Liver (tissue), 8 donors: ENCODE measurements at regions not wholly inside any gene's neighbourhood (a gene's known extent, or its start where the extent isn't known, plus 50 kb on each side); places are given as distances from the start of the nearest gene placed in this dataset.

Source experiments
- DNase-seq: peaks from one replicate; pipeline ENCODE4 v3.0.0-alpha.2; 2017; ENCODE audit warnings: low spot score
- H3K27ac ChIP-seq, 2 donors: one replicate each; pipeline ENCODE4 v1.7.0; 2013; ENCODE audit warnings: inconsistent platforms in 2 of 2, low read length in 2 of 2, control low read depth in 1 of 2, low read depth in 1 of 2, mild to moderate bottlenecking in 1 of 2
- H3K27me3 ChIP-seq, 4 donors: one replicate each; pipeline versions ENCODE4 v1.6.1 to v1.7.0; 2013; ENCODE audit warnings: low read length in 3 of 4, inconsistent platforms in 1 of 4, mild to moderate bottlenecking in 1 of 4, moderate library complexity in 1 of 4; ENCODE audit not compliant: control insufficient read depth in 4 of 4, insufficient read depth in 4 of 4
- H3K36me3 ChIP-seq, 4 donors: one replicate each; pipeline versions ENCODE4 v1.6.1 to v1.7.0; 2013; ENCODE audit warnings: low read length in 3 of 4, mild to moderate bottlenecking in 3 of 4, low read depth in 1 of 4, moderate library complexity in 1 of 4; ENCODE audit not compliant: control insufficient read depth in 4 of 4, insufficient read depth in 3 of 4
- H3K4me1 ChIP-seq, 4 donors: one replicate each; pipeline versions ENCODE4 v1.6.1 to v1.7.0; 2013; ENCODE audit warnings: low read length in 3 of 4, mild to moderate bottlenecking in 3 of 4, moderate library complexity in 1 of 4; ENCODE audit not compliant: control insufficient read depth in 4 of 4, insufficient read depth in 4 of 4
- H3K4me3 ChIP-seq, 3 donors: one replicate each; pipeline versions ENCODE4 v1.6.1 to v1.7.0; 2013; ENCODE audit warnings: low read length in 3 of 3, control low read depth in 1 of 3, low read depth in 1 of 3, mild to moderate bottlenecking in 1 of 3
- H3K9ac ChIP-seq, 2 donors: one replicate each; pipeline ENCODE4 v1.7.0; 2013; ENCODE audit warnings: low read length in 2 of 2, mild to moderate bottlenecking in 2 of 2, moderate library complexity in 2 of 2, control low read depth in 1 of 2, low read depth in 1 of 2
- H3K9me3 ChIP-seq, 4 donors: one replicate each; pipeline versions ENCODE4 v1.6.1 to v1.7.0; 2013; ENCODE audit warnings: low read length in 3 of 4; ENCODE audit not compliant: control insufficient read depth in 4 of 4
- EGR1 ChIP-seq, 2 donors: IDR thresholded peaks; 2 replicates each; pipeline ENCODE4 v1.6.1; 2016 to 2018; ENCODE audit warnings: antibody characterized with exemption in 2 of 2, low read depth in 2 of 2
- FOXA1 ChIP-seq: IDR thresholded peaks from 2 replicates; pipeline ENCODE4 v1.6.1; 2016; ENCODE audit warnings: antibody characterized with exemption
- FOXA2 ChIP-seq: IDR thresholded peaks from 2 replicates; pipeline ENCODE4 v1.6.1; 2016; ENCODE audit warnings: antibody characterized with exemption
- HNF4A ChIP-seq, 2 donors: conservative IDR thresholded peaks; 2 replicates each; pipeline ENCODE4 v1.6.1; 2016; ENCODE audit warnings: antibody characterized with exemption in 2 of 2, mild to moderate bottlenecking in 2 of 2
- JUND ChIP-seq, 2 donors: IDR thresholded peaks; 2 replicates each; pipeline ENCODE4 v1.6.1; 2016; ENCODE audit warnings: antibody characterized with exemption in 2 of 2
- MAX ChIP-seq: IDR thresholded peaks from 2 replicates; pipeline ENCODE4 v1.6.1; 2016; ENCODE audit warnings: antibody characterized with exemption
- RAD21 ChIP-seq, 2 donors: IDR thresholded peaks; 2 replicates each; pipeline ENCODE4 v1.6.1; 2016; ENCODE audit warnings: antibody characterized with exemption in 2 of 2, mild to moderate bottlenecking in 2 of 2
- RXRA ChIP-seq, 2 donors: IDR thresholded peaks; 2 replicates each; pipeline ENCODE4 v1.6.1; 2017 to 2018; ENCODE audit warnings: antibody characterized with exemption in 2 of 2, mild to moderate bottlenecking in 1 of 2
- SP1 ChIP-seq: IDR thresholded peaks from 2 replicates; pipeline ENCODE4 v1.6.1; 2018; ENCODE audit warnings: antibody characterized with exemption, mild to moderate bottlenecking
- TAF1 ChIP-seq: conservative IDR thresholded peaks from 2 replicates; pipeline ENCODE4 v1.6.1; 2016; ENCODE audit warnings: antibody characterized with exemption, mild to moderate bottlenecking
- YY1 ChIP-seq: IDR thresholded peaks from 2 replicates; pipeline ENCODE4 v1.6.1; 2016; ENCODE audit warnings: antibody characterized with exemption, mild to moderate bottlenecking
- WGBS: extraction: QIAGEN DNeasy Blood & Tissue Kit; methylation state at CpG from one replicate; pipeline ENCODE4 v1.1.7; 2013; 5-methylcytosine and 5-hydroxymethylcytosine counted together
- TF ChIP-seq, protein P1 (sequence below): IDR thresholded peaks from 2 replicates; pipeline ENCODE4 v1.6.1; 2016; ENCODE audit warnings: antibody characterized with exemption
- TF ChIP-seq, protein P2 (sequence below): IDR thresholded peaks from 2 replicates; pipeline ENCODE4 v1.6.1; 2016; ENCODE audit warnings: antibody characterized with exemption
- TF ChIP-seq, protein P3 (sequence below): fragments of 150-350 bp; IDR thresholded peaks from 2 replicates; pipeline ENCODE4 v1.5.1; 2017; ENCODE audit warnings: improper control_type of control experiment, low read depth, low read length; ENCODE audit not compliant: missing input control
- TF ChIP-seq, protein P4 (sequence below): IDR thresholded peaks from 2 replicates; pipeline ENCODE4 v1.6.1; 2016; ENCODE audit warnings: antibody characterized with exemption, mild to moderate bottlenecking
- donor health status: healthy.
- donor health status: healthy.
- donor health status: healthy.
- donor health status: healthy.
- donor health status: healthy.

DNA sequence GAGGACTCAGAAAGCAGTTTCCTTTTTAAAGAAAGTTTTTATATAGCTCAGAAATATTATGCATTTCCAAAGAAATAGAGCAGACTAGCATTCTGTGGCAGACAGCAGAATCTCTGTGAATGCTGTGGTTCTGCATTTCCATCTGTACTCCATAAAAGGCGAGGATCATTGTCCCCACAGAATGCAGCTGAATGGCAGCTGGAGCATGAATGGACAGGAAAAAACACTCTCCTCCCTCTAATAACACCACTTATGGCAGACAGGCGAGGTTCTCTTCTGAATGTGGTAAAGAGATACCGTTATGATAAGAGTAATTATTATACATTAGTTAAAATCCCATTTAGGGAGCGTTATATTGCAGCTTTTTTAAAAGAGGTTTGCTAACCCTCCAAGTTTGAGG lies 81.4 kb upstream of the WLS start:
- WGBS = 70% methylated on average over 4 of the region's 4 CpGs
- H3K4me1 ChIP-seq = no peaks in the 10 kb centered on the region
- H3K9me3 ChIP-seq = no peaks in the 10 kb centered on the region
- TF ChIP-seq, protein P1, sequence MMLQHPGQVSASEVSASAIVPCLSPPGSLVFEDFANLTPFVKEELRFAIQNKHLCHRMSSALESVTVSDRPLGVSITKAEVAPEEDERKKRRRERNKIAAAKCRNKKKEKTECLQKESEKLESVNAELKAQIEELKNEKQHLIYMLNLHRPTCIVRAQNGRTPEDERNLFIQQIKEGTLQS = no peak
- no peak for TF ChIP-seq FOXA2
- TF ChIP-seq RXRA (IDR thresholded peaks at IDR 0.05) = no peak
- no peak for TF ChIP-seq TAF1
- TF ChIP-seq, protein P2, sequence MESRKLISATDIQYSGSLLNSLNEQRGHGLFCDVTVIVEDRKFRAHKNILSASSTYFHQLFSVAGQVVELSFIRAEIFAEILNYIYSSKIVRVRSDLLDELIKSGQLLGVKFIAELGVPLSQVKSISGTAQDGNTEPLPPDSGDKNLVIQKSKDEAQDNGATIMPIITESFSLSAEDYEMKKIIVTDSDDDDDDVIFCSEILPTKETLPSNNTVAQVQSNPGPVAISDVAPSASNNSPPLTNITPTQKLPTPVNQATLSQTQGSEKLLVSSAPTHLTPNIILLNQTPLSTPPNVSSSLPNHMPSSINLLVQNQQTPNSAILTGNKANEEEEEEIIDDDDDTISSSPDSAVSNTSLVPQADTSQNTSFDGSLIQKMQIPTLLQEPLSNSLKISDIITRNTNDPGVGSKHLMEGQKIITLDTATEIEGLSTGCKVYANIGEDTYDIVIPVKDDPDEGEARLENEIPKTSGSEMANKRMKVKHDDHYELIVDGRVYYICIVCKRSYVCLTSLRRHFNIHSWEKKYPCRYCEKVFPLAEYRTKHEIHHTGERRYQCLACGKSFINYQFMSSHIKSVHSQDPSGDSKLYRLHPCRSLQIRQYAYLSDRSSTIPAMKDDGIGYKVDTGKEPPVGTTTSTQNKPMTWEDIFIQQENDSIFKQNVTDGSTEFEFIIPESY = no peak
- TF ChIP-seq HNF4A (conservative IDR thresholded peaks at IDR 0.05) = no peak
- TF ChIP-seq, protein P3, sequence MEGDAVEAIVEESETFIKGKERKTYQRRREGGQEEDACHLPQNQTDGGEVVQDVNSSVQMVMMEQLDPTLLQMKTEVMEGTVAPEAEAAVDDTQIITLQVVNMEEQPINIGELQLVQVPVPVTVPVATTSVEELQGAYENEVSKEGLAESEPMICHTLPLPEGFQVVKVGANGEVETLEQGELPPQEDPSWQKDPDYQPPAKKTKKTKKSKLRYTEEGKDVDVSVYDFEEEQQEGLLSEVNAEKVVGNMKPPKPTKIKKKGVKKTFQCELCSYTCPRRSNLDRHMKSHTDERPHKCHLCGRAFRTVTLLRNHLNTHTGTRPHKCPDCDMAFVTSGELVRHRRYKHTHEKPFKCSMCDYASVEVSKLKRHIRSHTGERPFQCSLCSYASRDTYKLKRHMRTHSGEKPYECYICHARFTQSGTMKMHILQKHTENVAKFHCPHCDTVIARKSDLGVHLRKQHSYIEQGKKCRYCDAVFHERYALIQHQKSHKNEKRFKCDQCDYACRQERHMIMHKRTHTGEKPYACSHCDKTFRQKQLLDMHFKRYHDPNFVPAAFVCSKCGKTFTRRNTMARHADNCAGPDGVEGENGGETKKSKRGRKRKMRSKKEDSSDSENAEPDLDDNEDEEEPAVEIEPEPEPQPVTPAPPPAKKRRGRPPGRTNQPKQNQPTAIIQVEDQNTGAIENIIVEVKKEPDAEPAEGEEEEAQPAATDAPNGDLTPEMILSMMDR = no peak
- TF ChIP-seq, protein P4, sequence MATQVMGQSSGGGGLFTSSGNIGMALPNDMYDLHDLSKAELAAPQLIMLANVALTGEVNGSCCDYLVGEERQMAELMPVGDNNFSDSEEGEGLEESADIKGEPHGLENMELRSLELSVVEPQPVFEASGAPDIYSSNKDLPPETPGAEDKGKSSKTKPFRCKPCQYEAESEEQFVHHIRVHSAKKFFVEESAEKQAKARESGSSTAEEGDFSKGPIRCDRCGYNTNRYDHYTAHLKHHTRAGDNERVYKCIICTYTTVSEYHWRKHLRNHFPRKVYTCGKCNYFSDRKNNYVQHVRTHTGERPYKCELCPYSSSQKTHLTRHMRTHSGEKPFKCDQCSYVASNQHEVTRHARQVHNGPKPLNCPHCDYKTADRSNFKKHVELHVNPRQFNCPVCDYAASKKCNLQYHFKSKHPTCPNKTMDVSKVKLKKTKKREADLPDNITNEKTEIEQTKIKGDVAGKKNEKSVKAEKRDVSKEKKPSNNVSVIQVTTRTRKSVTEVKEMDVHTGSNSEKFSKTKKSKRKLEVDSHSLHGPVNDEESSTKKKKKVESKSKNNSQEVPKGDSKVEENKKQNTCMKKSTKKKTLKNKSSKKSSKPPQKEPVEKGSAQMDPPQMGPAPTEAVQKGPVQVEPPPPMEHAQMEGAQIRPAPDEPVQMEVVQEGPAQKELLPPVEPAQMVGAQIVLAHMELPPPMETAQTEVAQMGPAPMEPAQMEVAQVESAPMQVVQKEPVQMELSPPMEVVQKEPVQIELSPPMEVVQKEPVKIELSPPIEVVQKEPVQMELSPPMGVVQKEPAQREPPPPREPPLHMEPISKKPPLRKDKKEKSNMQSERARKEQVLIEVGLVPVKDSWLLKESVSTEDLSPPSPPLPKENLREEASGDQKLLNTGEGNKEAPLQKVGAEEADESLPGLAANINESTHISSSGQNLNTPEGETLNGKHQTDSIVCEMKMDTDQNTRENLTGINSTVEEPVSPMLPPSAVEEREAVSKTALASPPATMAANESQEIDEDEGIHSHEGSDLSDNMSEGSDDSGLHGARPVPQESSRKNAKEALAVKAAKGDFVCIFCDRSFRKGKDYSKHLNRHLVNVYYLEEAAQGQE = no peak
- no peak for TF ChIP-seq MAX
- no peak overlapping the region for H3K27ac ChIP-seq
- H3K36me3 ChIP-seq = no peaks in the 10 kb centered on the region
- no peak overlapping the region for H3K4me3 ChIP-seq
- no peak for DNase-seq
- no peaks in the 10 kb centered on the region for H3K27me3 ChIP-seq
- H3K9ac ChIP-seq = no peak overlapping the region

GRCh38 chr1:68308034-68308433 lies 75.7 kb upstream of the WLS start:
- no peaks in the 10 kb centered on the region for H3K9me3 ChIP-seq
- WGBS = 93% methylated on average over 1 of the region's 1 CpG
- H3K4me1 ChIP-seq = no peaks in the 10 kb centered on the region
- TF ChIP-seq RXRA (IDR thresholded peaks at IDR 0.05) = no peak
- no peak for TF ChIP-seq SP1
- TF ChIP-seq, protein P2 = no peak
- TF ChIP-seq FOXA1 = no peak
- TF ChIP-seq, protein P1 = no peak
- no peak for TF ChIP-seq TAF1
- no peak for TF ChIP-seq YY1
- TF ChIP-seq JUND (IDR thresholded peaks at IDR 0.05) = no peak
- TF ChIP-seq EGR1 (IDR thresholded peaks at IDR 0.05; ENCODE audit: low read depth in 2 of 2) = no peak
- TF ChIP-seq HNF4A (conservative IDR thresholded peaks at IDR 0.05) = no peak
- no peak for TF ChIP-seq RAD21 (IDR thresholded peaks at IDR 0.05)
- TF ChIP-seq, protein P4 = no peak
- H3K36me3 ChIP-seq = no peaks in the 10 kb centered on the region
- H3K9ac ChIP-seq = no peak overlapping the region
- no peaks in the 10 kb centered on the region for H3K27me3 ChIP-seq
- DNase-seq = no peak
- H3K4me3 ChIP-seq = no peak overlapping the region
- no peak overlapping the region for H3K27ac ChIP-seq
